Right lobe of liver (tissue), 4 donors: ENCODE measurements at regions not wholly inside any gene's neighbourhood (a gene's known extent, or its start where the extent isn't known, plus 50 kb on each side); places are given as distances from the start of the nearest gene placed in this dataset.

ENCODE experiments used
- CTCF ChIP-seq, 4 donors: fragments of 200-600 bp in 3 of 4; fragments of 450-650 bp in 1 of 4; IDR thresholded peaks; one replicate each; pipeline versions ENCODE4 v1.5.1 to v1.8.0; 2016 to 2022; ENCODE audit warnings: antibody characterized with exemption in 4 of 4, mild to moderate bottlenecking in 2 of 4
- POLR2A ChIP-seq: fragments of 450-650 bp; IDR thresholded peaks from one replicate; pipeline ENCODE4 v1.6.1; 2017; ENCODE audit warnings: antibody characterized with exemption, mild to moderate bottlenecking
- donor health status: DM: no; HTN: no; CAD: no.
- donor health status: DM: no; HTN: no; CAD: no.
- donor health status: DM: no; HTN: yes; CAD: no.

GRCh38 chr1:218850367-218850766, 323.3 kb upstream of the LYPLAL1 start:
- no peak for TF ChIP-seq POLR2A
- TF ChIP-seq CTCF (IDR thresholded peaks at IDR 0.05), result no peak
